ENCODE measurements at regions not wholly inside any gene's neighbourhood (a gene's known extent, or its start where the extent isn't known, plus 50 kb on each side); places are given as distances from the start of the nearest gene placed in this dataset.

- no peak for TF ChIP-seq CTCF (IDR thresholded peaks at IDR 0.05; ENCODE audit: low read depth, low read length)
- H3K4me3 ChIP-seq (ENCODE audit: low read depth, low read length) = no peak overlapping the region
These were observed 315.6 kb upstream of the CDH9 start for GRCh38 chr5:27353970-27354369.

DNA sequence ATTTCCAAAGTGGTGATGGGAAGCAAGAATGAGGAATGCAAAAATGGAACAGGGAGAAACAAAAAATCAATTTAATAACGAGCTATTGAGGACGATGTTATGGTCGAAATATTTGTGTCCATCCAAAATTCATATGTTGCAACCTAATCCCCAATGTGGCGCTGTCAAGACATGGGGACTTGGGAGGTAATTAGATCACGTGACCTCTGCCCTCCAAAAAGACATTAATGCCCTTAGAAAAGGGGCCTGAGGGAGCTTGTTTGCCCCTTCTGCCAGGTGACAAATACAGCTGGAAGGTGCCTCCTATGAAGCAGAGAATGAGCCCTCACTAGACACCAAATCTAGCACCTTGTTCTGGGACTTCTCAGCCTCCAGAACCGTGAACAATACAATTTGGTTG is 315.2 kb upstream of the CDH9 start:
- no peak overlapping the region for H3K4me3 ChIP-seq (ENCODE audit: low read depth, low read length)
- no peak for TF ChIP-seq CTCF (IDR thresholded peaks at IDR 0.05; ENCODE audit: low read depth, low read length)

GRCh38 chr5:27341342-27341741 is 303.0 kb upstream of the CDH9 start:
- H3K4me3 ChIP-seq (ENCODE audit: low read depth, low read length) = no peak overlapping the region

DNA sequence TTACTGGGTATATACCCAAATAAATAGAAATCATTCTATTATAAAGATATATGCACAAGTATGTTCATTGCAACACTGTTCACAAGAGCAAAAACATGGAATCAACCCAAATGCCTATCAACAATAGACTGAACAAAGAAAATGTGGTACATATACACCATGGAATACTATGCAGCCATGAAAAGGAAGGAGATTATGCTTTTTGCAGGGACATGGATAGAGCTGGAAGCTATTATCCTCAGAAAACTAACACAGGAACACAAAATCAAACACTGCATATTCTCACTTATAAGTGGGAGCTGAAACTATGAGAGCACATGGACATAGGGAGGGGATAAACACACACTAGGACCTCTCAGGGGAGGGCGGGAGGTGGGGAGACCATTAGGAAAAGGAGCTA is 298.4 kb upstream of the CDH9 start:
- no peak overlapping the region for H3K4me3 ChIP-seq (ENCODE audit: low read depth, low read length)
- no peak for TF ChIP-seq CTCF (IDR thresholded peaks at IDR 0.05; ENCODE audit: low read depth, low read length)

More at GRCh38 chr5:27341342-27341741, 303.0 kb upstream of the CDH9 start:
- no peak for TF ChIP-seq CTCF (IDR thresholded peaks at IDR 0.05; ENCODE audit: low read depth, low read length)

- no peak for TF ChIP-seq CTCF (IDR thresholded peaks at IDR 0.05; ENCODE audit: low read depth, low read length)
- no peak overlapping the region for H3K4me3 ChIP-seq (ENCODE audit: low read depth, low read length)
These were observed 290.1 kb upstream of the CDH9 start for GRCh38 chr5:27328480-27328879.

- TF ChIP-seq CTCF (IDR thresholded peaks at IDR 0.05; ENCODE audit: low read depth, low read length) = no peak
These were observed 287.1 kb upstream of the CDH9 start for GRCh38 chr5:27325513-27325912.

DNA sequence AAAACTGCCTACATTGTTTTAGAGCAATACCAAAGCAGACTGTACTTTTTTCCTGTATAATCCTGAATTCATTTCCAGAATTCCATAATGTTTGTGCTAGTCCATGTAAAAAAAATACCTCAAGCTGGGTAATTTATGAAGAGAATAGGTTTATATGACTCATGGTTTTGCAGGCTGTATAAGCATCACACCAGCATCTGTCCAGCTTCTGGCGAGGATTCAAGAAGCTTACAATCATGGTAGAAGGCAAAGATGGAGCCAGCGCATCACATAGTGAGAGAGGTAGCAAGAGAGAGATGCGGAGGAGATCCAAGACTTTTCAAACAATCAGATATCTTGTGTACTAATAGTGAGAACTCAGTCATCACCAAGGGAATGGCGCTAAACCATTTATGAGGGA is 280.3 kb upstream of the CDH9 start:
- no peak for TF ChIP-seq CTCF (IDR thresholded peaks at IDR 0.05; ENCODE audit: low read depth, low read length)
- no peak overlapping the region for H3K4me3 ChIP-seq (ENCODE audit: low read depth, low read length)

More at GRCh38 chr5:27325513-27325912, 287.1 kb upstream of the CDH9 start:
- no peak overlapping the region for H3K4me3 ChIP-seq (ENCODE audit: low read depth, low read length)

Measured in WI38 (cell line).